Mucosa of rectum (tissue), 2 donors: ENCODE measurements at regions not wholly inside any gene's neighbourhood (a gene's known extent, or its start where the extent isn't known, plus 50 kb on each side); places are given as distances from the start of the nearest gene placed in this dataset.
"Not testable (repeated sequence)": the region's sequence is repeated elsewhere in the genome, so short reads cannot be mapped to it uniquely, and the experiment has no call there.

Experiments
- H3K27ac ChIP-seq, 2 donors: one replicate each; pipeline ENCODE4 v1.7.0; 2013; ENCODE audit warnings: inconsistent platforms in 2 of 2, low read depth in 2 of 2, low read length in 2 of 2
- H3K27me3 ChIP-seq, 2 donors: one replicate each; pipeline ENCODE4 v1.7.0; 2013; ENCODE audit warnings: low read length in 2 of 2; ENCODE audit not compliant: control insufficient read depth in 2 of 2, insufficient read depth in 2 of 2
- H3K36me3 ChIP-seq, 2 donors: one replicate each; pipeline ENCODE4 v1.7.0; 2013; ENCODE audit warnings: low read length in 2 of 2; ENCODE audit not compliant: control insufficient read depth in 2 of 2, insufficient read depth in 2 of 2
- H3K4me1 ChIP-seq, 2 donors: one replicate each; pipeline ENCODE4 v1.7.0; 2013; ENCODE audit warnings: low read length in 2 of 2, mild to moderate bottlenecking in 1 of 2; ENCODE audit not compliant: control insufficient read depth in 2 of 2, insufficient read depth in 2 of 2
- H3K4me3 ChIP-seq, 2 donors: one replicate each; pipeline ENCODE4 v1.7.0; 2013; ENCODE audit warnings: low read length in 2 of 2
- H3K9ac ChIP-seq, 2 donors: one replicate each; pipeline ENCODE4 v1.7.0; 2013; ENCODE audit warnings: low read length in 2 of 2, low read depth in 1 of 2, mild to moderate bottlenecking in 1 of 2
- H3K9me3 ChIP-seq, 2 donors: one replicate each; pipeline ENCODE4 v1.7.0; 2013; ENCODE audit warnings: low read length in 2 of 2; ENCODE audit not compliant: control insufficient read depth in 2 of 2
- donor health status: healthy.
- donor health status: Normal muscosa, but diverticular disease.

DNA sequence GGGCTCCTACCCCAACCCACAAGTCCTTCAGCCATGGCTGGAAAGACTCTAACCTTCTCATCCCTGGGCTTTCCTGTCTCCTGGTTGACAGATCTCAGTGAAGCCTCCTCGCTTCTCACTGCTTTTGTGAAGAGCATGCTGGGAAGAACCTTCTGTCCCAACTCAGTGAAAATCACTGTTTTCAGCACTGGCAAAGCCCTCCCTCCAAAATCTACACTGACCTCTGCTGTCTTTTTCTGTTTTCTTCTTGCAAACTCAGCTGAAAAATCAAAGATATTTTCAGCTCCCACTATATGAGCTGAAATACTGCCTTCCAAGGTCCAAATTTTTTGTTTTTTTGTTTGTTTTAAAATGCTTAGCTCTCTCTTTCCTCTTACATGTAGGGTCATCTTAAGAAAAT, 266.3 kb upstream of the AGAP1 start:
- H3K9ac ChIP-seq, result no peak overlapping the region
- no peak overlapping the region for H3K4me3 ChIP-seq

DNA sequence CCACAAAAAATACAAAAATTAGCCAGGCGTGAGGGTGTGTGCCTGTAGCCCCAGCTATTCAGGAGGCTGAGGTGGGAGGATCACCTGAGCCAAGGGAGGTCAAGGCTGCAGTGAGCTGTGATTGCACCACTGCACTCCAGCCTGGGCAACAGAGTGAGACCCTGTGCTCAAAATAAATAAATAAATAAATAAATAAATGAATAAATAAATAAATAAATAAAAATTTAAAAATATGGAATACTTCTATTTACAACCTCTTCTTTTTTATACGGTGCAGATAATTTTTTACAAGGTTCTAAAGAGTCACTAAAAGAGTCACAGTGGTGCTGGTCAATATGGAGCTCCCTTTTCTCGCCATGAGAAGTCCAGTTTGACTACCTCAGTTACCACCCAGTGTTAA, 265.4 kb upstream of the AGAP1 start:
- H3K4me3 ChIP-seq, H3K9ac ChIP-seq, H3K27ac ChIP-seq, H3K4me1 ChIP-seq, H3K9me3 ChIP-seq, H3K36me3 ChIP-seq, H3K27me3 ChIP-seq: not testable (repeated sequence)

More for the DNA sequence above, 266.3 kb upstream of the AGAP1 start:
- Histone ChIP-seq H3K4me1 (peaks cover 2 to 3% of the 10 kb centered on the region in 2 donors), H3K9me3 (no peaks in the 10 kb centered on the region), H3K27me3 (no peaks in the 10 kb centered on the region), H3K36me3 (no peaks in the 10 kb centered on the region), H3K27ac (no peak overlapping the region)

- peaks cover 2 to 3% of the 10 kb centered on the region in 2 donors for H3K4me1 ChIP-seq
- H3K9ac ChIP-seq, result no peak overlapping the region
- no peaks in the 10 kb centered on the region for H3K27me3 ChIP-seq
- no peak overlapping the region for H3K4me3 ChIP-seq
- no peaks in the 10 kb centered on the region for H3K36me3 ChIP-seq
- H3K9me3 ChIP-seq, result no peaks in the 10 kb centered on the region
- no peak overlapping the region for H3K27ac ChIP-seq
Observed at GRCh38 chr2:235229236-235229635, 264.6 kb upstream of the AGAP1 start.

- H3K9ac ChIP-seq, result no peak overlapping the region
- H3K9me3 ChIP-seq, result no peaks in the 10 kb centered on the region
- no peak overlapping the region for H3K27ac ChIP-seq
- no peak overlapping the region for H3K4me3 ChIP-seq
- no peaks in the 10 kb centered on the region for H3K36me3 ChIP-seq
- H3K27me3 ChIP-seq, result no peaks in the 10 kb centered on the region
- H3K4me1 ChIP-seq, result peaks cover 2 to 3% of the 10 kb centered on the region in 2 donors
Observed at GRCh38 chr2:235230821-235231601, 262.8 kb upstream of the AGAP1 start.

- H3K27me3 ChIP-seq, result no peaks in the 10 kb centered on the region
- H3K9me3 ChIP-seq, result no peaks in the 10 kb centered on the region
- H3K9ac ChIP-seq, result no peak overlapping the region
- H3K4me1 ChIP-seq, result peaks cover 2 to 3% of the 10 kb centered on the region in 2 donors
- no peak overlapping the region for H3K27ac ChIP-seq
- H3K36me3 ChIP-seq, result no peaks in the 10 kb centered on the region
- no peak overlapping the region for H3K4me3 ChIP-seq
Observed at GRCh38 chr2:235232449-235233433, 261.1 kb upstream of the AGAP1 start.

GRCh38 chr2:235234736-235235135, 259.1 kb upstream of the AGAP1 start:
- no peaks in the 10 kb centered on the region for H3K36me3 ChIP-seq
- H3K9ac ChIP-seq, result no peak overlapping the region
- H3K27me3 ChIP-seq, result no peaks in the 10 kb centered on the region
- H3K27ac ChIP-seq, result no peak overlapping the region
- no peak overlapping the region for H3K4me3 ChIP-seq
- peaks cover 2 to 3% of the 10 kb centered on the region in 2 donors for H3K4me1 ChIP-seq
- H3K9me3 ChIP-seq, result no peaks in the 10 kb centered on the region

DNA sequence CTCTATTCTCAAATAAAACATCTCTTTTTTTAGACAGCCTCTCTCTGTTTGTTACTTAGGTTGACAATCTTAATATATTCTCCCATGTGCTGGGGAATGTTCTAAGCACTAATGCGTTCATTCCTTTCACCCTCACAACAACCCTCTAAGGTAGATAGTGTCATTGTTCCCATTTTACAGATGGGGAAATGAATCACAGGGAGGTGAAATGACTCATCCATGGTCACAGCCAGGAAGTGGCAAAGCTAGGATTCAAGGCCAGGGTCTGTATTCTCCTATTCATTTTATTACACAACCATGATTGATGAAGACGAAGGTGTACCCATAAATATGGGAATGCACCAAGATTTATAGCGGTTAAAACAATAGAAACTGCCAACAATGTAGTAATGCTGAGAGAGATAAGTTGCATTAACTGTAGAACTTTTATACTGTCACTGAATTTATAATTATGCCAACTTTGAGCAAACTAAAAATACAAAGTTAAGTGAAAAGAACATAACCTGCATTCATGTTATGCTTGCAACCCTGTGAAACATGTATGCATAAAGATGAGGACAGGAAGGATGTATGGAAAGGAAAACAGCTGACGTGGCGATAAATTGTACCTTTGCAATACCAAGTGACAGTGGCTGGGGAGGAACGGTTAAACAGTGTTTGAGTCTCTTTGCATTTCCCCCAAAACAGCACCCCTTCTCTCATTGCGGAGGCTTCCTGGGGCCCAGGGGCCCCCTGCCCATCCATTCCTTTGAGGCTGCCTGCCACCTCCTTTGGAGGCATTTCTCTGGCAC, 257.7 kb upstream of the AGAP1 start:
- H3K4me3 ChIP-seq, result no peak overlapping the region
- no peak overlapping the region for H3K27ac ChIP-seq
- no peaks in the 10 kb centered on the region for H3K4me1 ChIP-seq
- H3K36me3 ChIP-seq, result no peaks in the 10 kb centered on the region
- no peak overlapping the region for H3K9ac ChIP-seq
- H3K27me3 ChIP-seq, result no peaks in the 10 kb centered on the region
- H3K9me3 ChIP-seq, result no peaks in the 10 kb centered on the region

GRCh38 chr2:235238537-235238936, 255.3 kb upstream of the AGAP1 start:
- Histone ChIP-seq H3K27me3 (no peaks in the 10 kb centered on the region), H3K4me1 (no peaks in the 10 kb centered on the region), H3K27ac (no peak overlapping the region), H3K36me3 (no peaks in the 10 kb centered on the region), H3K9me3 (no peaks in the 10 kb centered on the region), H3K9ac (no peak overlapping the region), H3K4me3 (no peak overlapping the region)

- no peak overlapping the region for H3K4me3 ChIP-seq
- no peaks in the 10 kb centered on the region for H3K27me3 ChIP-seq
- no peaks in the 10 kb centered on the region for H3K9me3 ChIP-seq
- no peak overlapping the region for H3K27ac ChIP-seq
- H3K36me3 ChIP-seq, result no peaks in the 10 kb centered on the region
- no peak overlapping the region for H3K9ac ChIP-seq
- no peaks in the 10 kb centered on the region for H3K4me1 ChIP-seq
Observed at GRCh38 chr2:235240574-235240973, 253.3 kb upstream of the AGAP1 start.
